Suprapubic skin (tissue), 3 donors: ENCODE measurements at regions not wholly inside any gene's neighbourhood (a gene's known extent, or its start where the extent isn't known, plus 50 kb on each side); places are given as distances from the start of the nearest gene placed in this dataset.

Experiments used
- CTCF ChIP-seq, 2 donors: fragments of 200-600 bp in 1 of 2; fragments of 450-650 bp in 1 of 2; sonication (generic) in 1 of 2; IDR thresholded peaks; one replicate each; pipeline ENCODE4 v1.5.1; 2016 to 2019; ENCODE audit warnings: antibody characterized with exemption in 2 of 2, mild to moderate bottlenecking in 1 of 2, moderate library complexity in 1 of 2
- POLR2A ChIP-seq, 2 donors: fragments of 450-650 bp; IDR thresholded peaks; one replicate each; pipeline ENCODE4 v1.6.1; 2017; ENCODE audit warnings: antibody characterized with exemption in 2 of 2, mild to moderate bottlenecking in 2 of 2, moderate library complexity in 2 of 2

- TF ChIP-seq CTCF (IDR thresholded peaks at IDR 0.05) (no peak), POLR2A (IDR thresholded peaks at IDR 0.05) (no peak)
These were observed 125.7 kb upstream of the NEBL start for GRCh38 chr10:21022821-21023220.
